DMS 273 treated with DMSO at 0.1 percent for 48 hours (cell line): ENCODE measurements at regions not wholly inside any gene's neighbourhood (a gene's known extent, or its start where the extent isn't known, plus 50 kb on each side); places are given as distances from the start of the nearest gene placed in this dataset.
"Not testable (repeated sequence)": the region's sequence is repeated elsewhere in the genome, so short reads cannot be mapped to it uniquely, and the experiment has no call there.

ENCODE experiments used
- DNase-seq: peaks from one replicate; lab custom pipeline; 2025; lab: John Stamatoyannopoulos, UW

- no peak for DNase-seq
Measured at GRCh38 chr13:89352384-89352783, 1681.2 kb downstream of the SLITRK5 start.

GRCh38 chr13:89361909-89362308 lies 1690.7 kb downstream of the SLITRK5 start:
- no peak for DNase-seq

DNA sequence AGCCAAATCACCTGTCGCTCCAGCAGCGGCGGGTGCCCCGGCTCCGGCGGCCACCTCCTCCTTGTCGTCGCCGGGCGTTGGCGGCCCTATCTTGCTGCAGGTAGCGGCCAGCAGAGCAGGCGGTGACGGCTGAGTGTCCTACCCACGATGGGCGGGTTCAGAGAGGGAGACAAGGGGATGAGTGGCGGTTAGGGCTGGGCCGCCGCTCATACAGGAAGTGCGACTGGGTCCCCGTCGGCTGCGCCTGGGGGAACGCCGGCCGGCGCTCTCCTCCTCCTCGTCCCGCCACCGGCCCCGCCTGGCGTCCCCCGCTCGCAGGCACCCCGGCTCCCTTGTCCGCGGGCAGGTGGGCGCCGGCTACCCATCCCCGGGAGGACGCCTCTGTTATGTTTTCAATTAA lies 1692.0 kb downstream of the SLITRK5 start:
- no peak for DNase-seq

DNA sequence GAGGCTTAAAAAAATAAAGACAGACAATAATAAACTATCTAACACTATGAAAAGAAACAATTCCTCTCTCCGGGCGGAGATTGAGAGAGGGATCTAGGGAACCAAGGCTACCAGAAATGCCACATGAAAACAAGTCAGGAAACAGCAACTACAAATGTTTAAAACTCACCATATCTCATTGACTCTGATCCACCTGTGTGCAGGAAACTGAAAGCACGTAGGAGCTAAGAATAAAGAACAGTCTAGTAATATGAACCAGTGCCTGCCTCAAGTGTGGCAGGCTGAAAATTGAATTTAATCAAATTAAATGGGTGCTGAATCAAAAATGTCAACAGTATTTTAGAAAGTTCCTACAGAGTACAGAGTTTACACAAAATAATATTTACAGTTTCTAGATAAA lies 1701.0 kb downstream of the SLITRK5 start:
- no peak for DNase-seq

DNA sequence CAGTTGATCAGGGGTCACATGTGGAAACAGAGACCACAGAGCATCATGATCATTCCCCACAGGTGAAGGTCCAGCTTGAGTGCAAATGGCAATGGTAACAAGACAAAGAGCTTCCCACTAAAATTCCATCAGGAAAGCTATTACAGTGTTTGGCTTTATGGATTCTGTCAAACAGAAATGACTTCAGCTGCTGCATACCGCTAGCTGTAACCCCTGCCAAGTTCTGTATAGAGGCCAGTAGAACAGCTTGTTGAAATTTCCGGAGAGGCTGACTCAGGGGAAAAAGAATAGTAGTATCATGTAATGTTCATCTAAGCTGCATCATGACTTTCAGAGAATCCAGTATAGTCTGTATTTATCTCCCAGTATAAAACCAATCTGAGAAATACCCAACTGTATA lies 1704.7 kb downstream of the SLITRK5 start:
- no peak for DNase-seq

DNA sequence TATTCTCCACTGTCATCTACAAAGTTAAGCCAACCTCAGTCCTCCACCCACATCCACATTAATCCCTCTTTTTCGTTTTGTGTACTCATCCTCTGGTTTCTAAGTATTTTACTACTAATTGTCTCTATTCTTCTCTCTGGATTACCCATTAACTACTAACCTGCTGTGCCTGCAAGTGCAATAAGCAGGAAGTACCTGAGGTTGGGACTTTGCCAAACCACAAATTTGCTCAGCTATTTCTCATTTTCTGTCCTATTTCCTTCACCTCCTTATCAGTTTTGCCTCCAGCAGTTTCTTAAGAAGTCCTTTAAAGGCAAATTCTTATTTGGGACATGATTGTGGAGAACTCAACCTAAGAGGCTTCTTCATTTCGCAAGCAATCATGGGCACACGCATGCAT lies 1708.9 kb downstream of the SLITRK5 start:
- DNase-seq = no peak

DNA sequence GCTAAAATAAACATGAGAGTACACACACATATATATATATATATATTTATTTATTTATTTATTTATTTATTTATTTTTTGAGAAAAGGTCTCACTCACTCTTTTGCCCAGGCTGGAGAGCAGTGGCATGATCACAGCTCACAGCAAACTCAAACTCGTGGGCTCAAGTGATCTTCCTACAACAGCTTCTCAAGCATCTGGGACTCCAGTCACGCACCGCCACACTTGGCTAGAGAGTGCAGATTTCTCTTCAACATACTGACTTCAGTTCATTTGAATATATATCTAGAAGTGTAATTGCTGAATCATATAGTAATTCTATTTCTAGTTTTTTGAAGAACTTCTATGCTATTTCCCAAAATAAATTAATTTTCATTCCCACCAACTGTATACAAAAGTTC lies 1711.8 kb downstream of the SLITRK5 start:
- DNase-seq = no peak

DNA sequence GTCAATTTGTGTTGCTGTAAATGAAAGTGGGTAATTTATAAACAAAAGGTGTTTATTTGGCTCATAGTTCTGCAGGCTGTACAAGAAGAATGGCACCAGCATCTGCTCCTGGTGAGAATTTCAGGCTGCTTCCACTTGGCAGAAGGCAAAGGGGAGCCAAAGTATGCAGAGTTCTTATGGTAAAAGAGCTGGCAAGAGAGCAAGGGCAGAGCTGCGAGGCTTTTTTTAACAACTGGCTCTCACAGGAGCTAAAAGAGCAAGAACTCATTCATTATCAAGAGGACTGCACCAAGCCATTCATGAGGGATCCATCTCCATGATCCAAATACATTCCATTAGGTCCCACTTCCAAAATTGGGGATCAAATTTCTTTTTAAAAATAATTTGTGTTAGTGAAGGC lies 1712.7 kb downstream of the SLITRK5 start:
- DNase-seq = no peak

DNA sequence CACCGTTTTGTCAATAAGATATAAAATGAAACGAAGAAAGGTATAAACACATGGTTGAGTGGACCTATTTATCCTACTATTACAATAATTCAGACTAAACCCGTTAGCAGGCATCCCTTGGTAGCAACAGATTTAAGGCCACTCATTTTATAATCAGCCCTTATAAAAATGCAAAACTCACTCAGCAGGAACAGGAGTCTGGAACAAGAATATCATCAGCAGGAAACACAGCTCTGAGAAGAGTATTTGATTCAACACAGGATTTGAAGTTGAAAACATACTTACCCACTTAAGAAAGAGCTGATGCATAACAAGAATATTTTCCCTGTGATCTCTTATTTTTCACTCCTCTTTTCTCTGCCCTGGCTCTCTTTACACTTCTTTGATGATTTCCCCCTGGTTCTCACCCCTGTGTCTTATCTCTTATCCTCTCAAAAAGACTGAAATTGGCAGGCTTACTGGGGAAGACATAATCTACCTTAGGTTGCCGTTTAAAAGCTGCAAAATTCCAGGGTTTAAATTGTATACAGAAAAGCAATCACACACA lies 1722.7 kb downstream of the SLITRK5 start:
- DNase-seq = no peak

DNA sequence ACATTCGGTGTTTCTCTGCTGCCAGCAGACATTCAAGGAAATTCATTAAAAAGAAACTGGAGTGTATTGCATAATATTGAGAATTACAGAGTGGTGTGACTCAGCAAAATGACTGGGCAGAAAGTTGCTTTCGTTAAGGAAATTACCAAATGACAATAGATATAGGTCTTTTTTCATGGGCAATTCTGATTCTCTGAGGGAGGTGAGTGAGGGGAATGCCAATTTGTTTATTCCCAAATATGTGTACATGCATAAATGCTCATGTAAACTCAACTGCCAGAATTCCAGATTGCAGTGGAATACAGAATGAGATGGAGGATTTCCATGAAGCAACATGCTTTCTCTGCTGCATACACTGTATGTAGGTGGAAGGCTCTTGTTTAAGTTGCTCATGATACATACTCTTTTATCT lies 1730.1 kb downstream of the SLITRK5 start:
- no peak for DNase-seq

- DNase-seq = no peak
Measured at GRCh38 chr13:89402211-89402610, 1731.0 kb downstream of the SLITRK5 start.

DNA sequence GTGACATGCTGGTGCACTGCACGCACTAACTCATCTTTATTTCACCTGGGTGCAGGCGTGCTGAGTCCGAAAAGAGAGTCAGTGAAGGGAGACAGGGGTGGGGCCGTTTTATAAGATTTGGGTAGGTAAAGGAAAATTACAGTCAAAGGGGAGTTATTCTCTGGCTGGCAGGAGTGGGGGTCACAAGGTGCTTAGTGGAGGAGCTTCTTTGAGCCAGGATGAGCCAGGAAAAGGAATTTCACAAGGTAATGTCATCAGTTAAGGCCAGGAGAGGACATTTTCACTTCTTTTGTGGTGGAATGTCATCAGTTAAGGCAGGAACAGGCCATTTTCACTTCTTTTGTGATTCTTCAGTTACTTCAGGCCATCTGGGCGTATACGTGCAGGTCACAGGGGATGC lies 1734.9 kb downstream of the SLITRK5 start:
- DNase-seq = not testable (repeated sequence)

DNA sequence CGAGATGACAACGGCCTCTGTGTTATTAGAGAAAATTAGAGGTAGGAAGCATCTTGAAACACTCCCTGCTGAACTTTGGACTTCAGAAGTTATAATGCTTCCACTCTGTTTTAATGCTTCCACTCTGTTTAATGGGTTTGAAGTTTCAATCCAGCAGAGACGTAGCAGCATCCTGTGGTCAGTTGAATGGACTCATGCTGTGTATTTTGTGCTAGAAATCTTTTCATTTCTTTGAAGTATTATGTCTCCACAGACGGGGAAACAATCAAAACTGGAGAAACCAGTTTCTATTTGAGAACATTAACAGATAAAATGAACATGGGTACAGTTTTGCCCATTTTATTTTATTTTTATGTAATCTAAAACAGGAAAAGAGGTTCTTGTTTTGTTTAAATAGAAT lies 1736.2 kb downstream of the SLITRK5 start:
- DNase-seq = no peak

- no peak for DNase-seq
Measured at GRCh38 chr13:89432997-89433396, 1761.8 kb downstream of the SLITRK5 start.

DNA sequence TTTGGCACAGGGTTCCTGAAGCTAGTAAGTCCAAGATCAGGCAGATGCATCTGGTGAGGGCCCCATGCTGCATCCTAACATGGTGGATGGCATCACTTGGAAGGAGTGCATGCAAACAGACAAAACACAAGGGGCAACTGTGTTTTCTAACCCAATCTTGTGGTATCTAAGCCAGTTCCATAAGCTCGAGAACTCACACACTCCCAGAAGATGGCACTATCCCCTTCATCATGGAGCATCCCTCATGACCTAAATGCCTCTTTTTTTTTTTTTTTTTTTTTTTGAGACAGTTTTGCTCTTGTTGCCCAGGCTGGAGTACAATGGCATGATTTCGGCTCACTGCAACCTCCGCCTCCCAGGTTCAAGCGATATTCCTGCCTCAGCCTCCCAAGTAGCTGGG lies 1763.5 kb downstream of the SLITRK5 start:
- not testable (repeated sequence) for DNase-seq

DNA sequence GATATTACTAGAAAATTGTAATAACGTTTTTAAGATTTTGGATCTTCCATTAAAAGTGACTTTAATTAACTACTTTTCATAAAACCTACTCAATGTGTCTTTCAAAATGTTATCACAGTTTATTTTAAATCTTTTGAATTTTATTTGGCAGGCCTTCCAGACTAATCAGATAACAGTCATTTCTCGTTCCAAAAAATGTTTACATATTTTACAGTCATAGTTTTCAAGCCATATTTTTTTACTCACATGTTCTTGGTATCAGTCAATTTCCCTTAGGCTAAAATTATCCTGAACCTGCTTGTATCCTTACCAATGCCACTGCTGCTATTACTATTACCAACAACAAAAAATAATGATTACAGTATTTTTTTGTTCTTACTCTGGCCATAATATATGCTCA lies 1783.5 kb downstream of the SLITRK5 start:
- DNase-seq = no peak

GRCh38 chr13:89455225-89455624 lies 1784.1 kb downstream of the SLITRK5 start:
- no peak for DNase-seq

DNA sequence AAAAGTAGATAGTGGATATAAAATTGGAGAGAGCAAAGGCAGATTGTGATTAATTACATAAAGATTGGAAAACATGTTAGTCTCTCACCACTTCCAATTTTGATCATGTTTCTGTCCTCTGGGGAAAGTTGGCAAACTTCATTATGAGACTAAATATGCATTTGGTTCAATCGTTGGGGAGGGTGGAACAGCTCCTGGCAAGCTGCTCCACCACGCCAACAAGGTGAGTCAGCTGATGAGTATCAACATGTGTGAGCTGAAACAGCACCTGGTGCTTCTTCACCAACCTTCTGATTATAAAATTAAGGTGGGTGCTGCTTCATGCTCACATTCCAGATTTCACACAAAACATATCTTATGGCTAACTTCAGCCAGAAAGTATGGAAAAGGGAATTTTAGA lies 1784.6 kb downstream of the SLITRK5 start:
- no peak for DNase-seq

DNA sequence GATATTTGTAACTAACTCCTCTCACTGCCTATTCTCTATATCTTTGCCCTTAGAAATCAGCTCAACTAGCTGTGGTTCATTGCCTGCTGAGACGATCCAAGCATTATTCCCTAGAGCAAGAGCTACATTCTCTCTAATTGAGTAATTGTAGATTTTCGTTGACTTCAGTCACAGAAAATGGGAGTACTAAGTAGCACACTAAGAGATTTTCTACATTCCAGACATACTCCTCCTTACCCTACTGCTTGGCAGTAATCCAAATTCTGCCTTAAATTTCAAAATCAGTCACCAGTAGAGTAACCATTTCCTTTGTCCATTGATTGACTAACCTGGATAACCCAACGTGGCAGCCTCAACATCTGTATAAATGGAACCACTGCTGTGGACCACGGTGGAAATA lies 1786.8 kb downstream of the SLITRK5 start:
- no peak for DNase-seq

DNA sequence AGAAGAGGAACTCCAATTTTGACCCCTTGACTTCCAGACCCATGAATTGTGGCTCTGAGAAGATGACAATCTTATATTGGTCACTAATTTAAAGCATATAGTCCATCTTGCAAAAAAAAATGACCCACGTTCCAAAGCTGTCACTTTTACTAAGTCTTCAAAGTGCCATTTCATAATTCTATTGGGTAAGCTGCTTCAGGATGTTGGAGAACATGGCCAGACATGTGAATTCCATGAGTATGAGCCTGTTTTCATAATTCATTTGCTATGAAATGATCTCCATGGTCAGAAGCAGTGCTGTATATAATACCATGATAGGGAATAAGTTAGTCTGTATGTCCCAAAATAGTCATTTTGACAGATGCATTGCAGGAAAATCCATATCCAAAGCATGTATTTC lies 1787.3 kb downstream of the SLITRK5 start:
- DNase-seq = no peak

GRCh38 chr13:89460895-89461294 lies 1789.7 kb downstream of the SLITRK5 start:
- DNase-seq = not testable (repeated sequence)

GRCh38 chr13:89465366-89465765 lies 1794.2 kb downstream of the SLITRK5 start:
- no peak for DNase-seq

DNA sequence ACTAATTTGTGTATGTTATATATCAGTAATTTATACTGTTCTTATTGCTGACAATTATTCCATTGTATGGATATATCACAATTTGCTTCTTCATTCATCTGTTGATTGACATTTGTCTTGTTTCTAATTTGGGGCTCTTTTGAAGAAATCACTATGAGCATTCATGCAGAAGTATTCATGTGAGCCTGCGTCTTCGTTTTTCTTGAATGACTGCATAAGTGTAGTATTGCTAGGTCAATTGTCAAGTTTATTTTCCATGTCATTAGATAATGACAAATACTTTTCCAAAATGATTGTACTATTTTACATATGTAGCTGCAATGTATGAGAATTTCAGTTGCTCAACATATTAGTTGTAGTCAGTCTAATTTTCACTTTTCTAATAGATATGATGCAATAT lies 1796.9 kb downstream of the SLITRK5 start:
- DNase-seq = no peak

GRCh38 chr13:89470901-89471300 lies 1799.7 kb downstream of the SLITRK5 start:
- no peak for DNase-seq

- no peak for DNase-seq
Measured at GRCh38 chr13:89474432-89474831, 1803.3 kb downstream of the SLITRK5 start.
